SK-N-SH (cell line): ENCODE measurements at regions not wholly inside any gene's neighbourhood (a gene's known extent, or its start where the extent isn't known, plus 50 kb on each side); places are given as distances from the start of the nearest gene placed in this dataset.

Source experiments
- CTCF ChIA-PET: fragments of 300-600, 350-600 bp; formaldehyde crosslinking; extraction: SDS; loops from one replicate; lab custom pipeline; 2021; lab: Yijun Ruan, JAX
- POLR2A ChIA-PET: fragments of 350-600 bp; sonication (Branson Sonifier 250); formaldehyde crosslinking; extraction: SDS; loops from one replicate; lab custom pipeline; 2020; ENCODE audit warnings: antibody characterized with exemption, inconsistent platforms; lab: Yijun Ruan, JAX
- DNase-seq: peaks from one replicate; pipeline ENCODE4 v3.0.0; 2012
- H2AFZ ChIP-seq: fragments of 200-600 bp; sonication (generic); 2 replicates; pipeline ENCODE4 v1.8.1; 2016; ENCODE audit warnings: antibody characterized with exemption, mild to moderate bottlenecking, low read depth
- H3F3A ChIP-seq: fragments of 200-600 bp; sonication (generic); replicated peaks from 2 replicates; pipeline ENCODE3; 2016; ENCODE audit warnings: antibody characterized with exemption, mild to moderate bottlenecking; ENCODE audit not compliant: insufficient read depth
- H3K27ac ChIP-seq, 2 experiments: fragments of 200-500 bp in 1 of 2; fragments of 200-600 bp in 1 of 2; sonication (Bioruptor generic) in 1 of 2; sonication (generic), shearing (Covaris generic) in 1 of 2; 2 replicates each; pipeline versions ENCODE4 v1.5.1 to v1.6.1; 2014 to 2016; ENCODE audit warnings: low read depth in 2 of 2, inconsistent platforms in 1 of 2, low read length in 1 of 2, mild to moderate bottlenecking in 1 of 2, mixed read lengths in 1 of 2
- H3K27me3 ChIP-seq: fragments of 200-600 bp; sonication (generic), shearing (Covaris generic); 2 replicates; pipeline ENCODE4 v1.6.1; 2016; ENCODE audit warnings: mixed run types; ENCODE audit not compliant: insufficient read depth
- H3K36me3 ChIP-seq, 2 experiments: fragments of 200-500 bp in 1 of 2; fragments of 200-600 bp in 1 of 2; sonication (Bioruptor generic) in 1 of 2; sonication (generic) in 1 of 2; replicated peaks in 1 of 2; 2 replicates each; pipeline versions ENCODE3 to v1.5.1; 2014 to 2016; ENCODE audit warnings: low read length in 1 of 2, mild to moderate bottlenecking in 1 of 2; ENCODE audit not compliant: insufficient read depth in 2 of 2, control insufficient read depth in 1 of 2
- H3K4me1 ChIP-seq, 2 experiments: fragments of 200-500 bp in 1 of 2; fragments of 200-600 bp in 1 of 2; sonication (Bioruptor generic) in 1 of 2; sonication (generic), shearing (Covaris generic) in 1 of 2; 2 replicates each; pipeline versions ENCODE4 v1.5.1 to v1.6.1; 2014 to 2016; ENCODE audit warnings: low read depth in 1 of 2, low read length in 1 of 2, mixed run types in 1 of 2; ENCODE audit not compliant: insufficient read depth in 2 of 2, control insufficient read depth in 1 of 2
- H3K4me2 ChIP-seq: fragments of 200-600 bp; sonication (generic), shearing (Covaris generic); 2 replicates; pipeline ENCODE4 v1.6.1; 2017; ENCODE audit warnings: mixed run types
- H3K4me3 ChIP-seq, 2 experiments: fragments of 200-500 bp in 1 of 2; fragments of 200-600 bp in 1 of 2; sonication (Bioruptor generic) in 1 of 2; sonication (generic), shearing (Covaris generic) in 1 of 2; 2 replicates each; pipeline versions ENCODE4 v1.5.1 to v1.8.1; 2014 to 2016; ENCODE audit warnings: low read depth in 2 of 2, inconsistent platforms in 1 of 2, low read length in 1 of 2, mild to moderate bottlenecking in 1 of 2, mixed read lengths in 1 of 2, moderate library complexity in 1 of 2
- H3K79me2 ChIP-seq: fragments of 200-600 bp; sonication (generic); 2 replicates; pipeline ENCODE4 v1.8.1; 2017; ENCODE audit warnings: mild to moderate bottlenecking; ENCODE audit not compliant: insufficient read depth
- H3K9ac ChIP-seq: fragments of 200-600 bp; sonication (generic); 2 replicates; pipeline ENCODE4 v1.6.1; 2017; ENCODE audit warnings: mixed run types
- H3K9me2 ChIP-seq: fragments of 200-600 bp; sonication (generic); 2 replicates; pipeline ENCODE4 v1.6.1; 2017; ENCODE audit warnings: mixed run types
- H3K9me3 ChIP-seq: fragments of 200-600 bp; sonication (generic); 2 replicates; pipeline ENCODE4 v1.6.1; 2017; ENCODE audit warnings: mixed run types, mild to moderate bottlenecking, moderate library complexity
- H4K20me1 ChIP-seq: fragments of 200-600 bp; sonication (generic); 2 replicates; pipeline ENCODE4 v1.6.1; 2017; ENCODE audit warnings: mild to moderate bottlenecking, mixed run types; ENCODE audit not compliant: insufficient read depth
- CHD2 ChIP-seq: fragments of 150-350 bp; IDR thresholded peaks from 2 replicates; pipeline ENCODE4 v1.6.1; 2018; ENCODE audit warnings: low read length; ENCODE audit not compliant: partially characterized antibody
- EP300 ChIP-seq, 2 experiments: IDR thresholded peaks; 2 replicates each; pipeline versions ENCODE4 v1.4.0 to v1.6.1; 2012; ENCODE audit warnings: borderline replicate concordance in 1 of 2, low read depth in 1 of 2, low read length in 1 of 2
- FOXJ3 ChIP-seq: sonication (generic); formaldehyde crosslinking; IDR thresholded peaks from 2 replicates; pipeline ENCODE4 v1.5.1; 2020; ENCODE audit warnings: mild to moderate bottlenecking, missing genetic modification reagents
- FOXM1 ChIP-seq: IDR thresholded peaks from 2 replicates; pipeline ENCODE4 v1.4.0; 2012; ENCODE audit warnings: low read depth, mild to moderate bottlenecking
- GATA2 ChIP-seq: sonication (generic); formaldehyde crosslinking; IDR thresholded peaks from 2 replicates; pipeline ENCODE4 v1.5.0; 2020; ENCODE audit warnings: mild to moderate bottlenecking, missing genetic modification reagents
- JUND ChIP-seq: IDR thresholded peaks from 2 replicates; pipeline ENCODE4 v1.4.0; 2012
- MAX ChIP-seq: IDR thresholded peaks from 2 replicates; pipeline ENCODE4 v1.4.0; 2012; ENCODE audit warnings: low read depth
- MEF2A ChIP-seq: IDR thresholded peaks from 2 replicates; pipeline ENCODE4 v1.4.0; 2012; ENCODE audit warnings: low read depth, borderline replicate concordance
- MXI1 ChIP-seq: IDR thresholded peaks from 2 replicates; pipeline ENCODE4 v1.6.1; 2012; ENCODE audit warnings: mild to moderate bottlenecking, low read depth, low read length, improper control_type of control experiment
- NFIC ChIP-seq: IDR thresholded peaks from 2 replicates; pipeline ENCODE4 v1.4.0; 2012; ENCODE audit warnings: borderline replicate concordance
- POLR2AphosphoS5 ChIP-seq: IDR thresholded peaks from 2 replicates; pipeline ENCODE4 v1.6.1; 2012; ENCODE audit warnings: low read depth, low read length
- TAF1 ChIP-seq: IDR thresholded peaks from 2 replicates; pipeline ENCODE4 v1.6.1; 2012; ENCODE audit warnings: low read depth, mild to moderate bottlenecking, low read length, moderate library complexity, borderline replicate concordance
- YY1 ChIP-seq: IDR thresholded peaks from 2 replicates; pipeline ENCODE4 v1.4.0; 2012; ENCODE audit warnings: low read depth, mild to moderate bottlenecking
- WGBS: methylation state at CpG from one replicate; pipeline ENCODE4 v1.1.6; 2017; ENCODE audit warnings: low lambda C conversion rate; 5-methylcytosine and 5-hydroxymethylcytosine counted together
- TF ChIP-seq, protein P1 (sequence below): fragments of 150-350 bp; IDR thresholded peaks from 2 replicates; pipeline ENCODE4 v1.6.1; 2016; ENCODE audit warnings: mild to moderate bottlenecking, low read depth, low read length
- TF ChIP-seq, protein P2 (sequence below): IDR thresholded peaks from 2 replicates; pipeline ENCODE4 v1.6.1; 2012; ENCODE audit warnings: mild to moderate bottlenecking, low read depth, low read length, moderate library complexity

GRCh38 chr10:61063901-61064300 is 119.9 kb upstream of the RHOBTB1 start:
- no peaks in the 10 kb centered on the region for H3K9me3 ChIP-seq
- H3K27ac ChIP-seq = no peak overlapping the region
- H3K4me3 ChIP-seq = no peak overlapping the region
- no peaks in the 10 kb centered on the region for H3K27me3 ChIP-seq
- ChIA-PET CTCF (interaction anchor here (1.9 kb wide), 1 partner anchor 39 kb away, joined by 5 read pairs; no protein-coding TSS in a partner anchor), POLR2A (no interaction called here)
- no peaks in the 10 kb centered on the region for H3K36me3 ChIP-seq
- no peak overlapping the region for H2AFZ ChIP-seq
- TF ChIP-seq, protein P1, sequence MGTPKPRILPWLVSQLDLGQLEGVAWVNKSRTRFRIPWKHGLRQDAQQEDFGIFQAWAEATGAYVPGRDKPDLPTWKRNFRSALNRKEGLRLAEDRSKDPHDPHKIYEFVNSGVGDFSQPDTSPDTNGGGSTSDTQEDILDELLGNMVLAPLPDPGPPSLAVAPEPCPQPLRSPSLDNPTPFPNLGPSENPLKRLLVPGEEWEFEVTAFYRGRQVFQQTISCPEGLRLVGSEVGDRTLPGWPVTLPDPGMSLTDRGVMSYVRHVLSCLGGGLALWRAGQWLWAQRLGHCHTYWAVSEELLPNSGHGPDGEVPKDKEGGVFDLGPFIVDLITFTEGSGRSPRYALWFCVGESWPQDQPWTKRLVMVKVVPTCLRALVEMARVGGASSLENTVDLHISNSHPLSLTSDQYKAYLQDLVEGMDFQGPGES = no peak
- DNase-seq = no peak
- H3K4me1 ChIP-seq = no peaks in the 10 kb centered on the region; a peak in 2 of 4 replicates
- no peak overlapping the region for H3K4me2 ChIP-seq
- H3K79me2 ChIP-seq = no peaks in the 10 kb centered on the region
- no peak overlapping the region for H3K9ac ChIP-seq
- no peaks in the 10 kb centered on the region for H3K9me2 ChIP-seq
- H3F3A ChIP-seq = no peaks in the 10 kb centered on the region
- 50% methylated on average over 1 of the region's 1 CpG for WGBS
- H4K20me1 ChIP-seq = no peaks in the 10 kb centered on the region

GRCh38 chr10:61063034-61063433 is 119.0 kb upstream of the RHOBTB1 start:
- no peak for TF ChIP-seq TAF1
- no peak for TF ChIP-seq EP300 (IDR thresholded peaks at IDR 0.05; ENCODE audit: borderline replicate concordance in 1 of 2, low read depth in 1 of 2, low read length in 1 of 2)
- TF ChIP-seq, all 33 proteins: peak for 0
- Histone ChIP-seq H3K4me2 (no peak overlapping the region), H3K9ac (no peak overlapping the region), H2AFZ (no peak overlapping the region), H3K36me3 (no peaks in the 10 kb centered on the region), H3K27me3 (no peaks in the 10 kb centered on the region), H3F3A (no peaks in the 10 kb centered on the region), H3K9me2 (no peaks in the 10 kb centered on the region), H3K4me3 (no peak overlapping the region), H3K4me1 (no peaks in the 10 kb centered on the region; a peak in 2 of 4 replicates), H3K79me2 (no peaks in the 10 kb centered on the region), H3K27ac (no peak overlapping the region), H3K9me3 (no peaks in the 10 kb centered on the region), H4K20me1 (no peaks in the 10 kb centered on the region)
- POLR2A ChIA-PET = no interaction called here
- DNase-seq = no peak
- CTCF ChIA-PET = interaction anchor here (1.9 kb wide), 1 partner anchor 38 kb away, joined by 5 read pairs; no protein-coding TSS in a partner anchor
- 74% methylated on average over 3 of the region's 3 CpGs for WGBS

DNA sequence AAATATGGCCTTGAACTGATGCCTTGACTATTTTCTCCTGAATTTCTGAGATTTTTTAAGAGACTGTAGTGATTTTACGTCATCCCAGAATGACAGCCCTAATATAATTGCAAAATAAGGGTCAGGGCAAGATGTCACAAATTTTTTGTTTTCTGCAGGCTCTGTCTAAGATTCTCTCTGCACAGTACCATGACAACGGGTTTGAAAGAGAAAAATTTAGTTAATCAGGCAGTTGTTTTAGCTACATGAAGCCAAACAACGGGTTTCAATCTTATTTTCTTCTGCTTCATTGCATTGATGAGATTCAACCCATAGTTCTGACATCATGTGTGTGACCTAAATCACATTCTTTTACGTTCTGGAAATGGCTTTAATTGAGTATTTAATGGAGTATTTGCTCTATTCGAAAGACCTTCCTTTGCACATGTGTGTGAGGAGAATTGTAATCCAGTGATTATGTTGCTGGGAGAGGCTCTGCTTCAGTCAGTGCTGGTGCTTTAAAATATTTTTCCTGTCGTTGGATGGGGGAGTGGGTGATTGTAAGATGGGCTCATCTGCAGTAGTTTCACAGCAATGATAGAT is 118.0 kb upstream of the RHOBTB1 start:
- no peak for DNase-seq
- POLR2A ChIA-PET = no interaction called here
- CTCF ChIA-PET = interaction anchor here (1.0 kb wide), 1 partner anchor 65 kb away, joined by 3 read pairs; no protein-coding TSS in a partner anchor
- Histone ChIP-seq H3K27ac (no peak overlapping the region), H4K20me1 (no peaks in the 10 kb centered on the region), H3K4me2 (no peak overlapping the region), H3K27me3 (no peaks in the 10 kb centered on the region), H3K79me2 (no peaks in the 10 kb centered on the region), H3K36me3 (no peaks in the 10 kb centered on the region), H3K9ac (no peak overlapping the region), H2AFZ (no peak overlapping the region), H3K4me1 (no peaks in the 10 kb centered on the region; a peak in 1 of 4 replicates), H3F3A (no peaks in the 10 kb centered on the region), H3K4me3 (no peak overlapping the region), H3K9me3 (no peaks in the 10 kb centered on the region), H3K9me2 (no peaks in the 10 kb centered on the region)
- 44% methylated on average over 6 of the region's 6 CpGs for WGBS
- TF ChIP-seq POLR2AphosphoS5 = no peak
- no peak for TF ChIP-seq NFIC
- no peak for TF ChIP-seq GATA2 (CRISPR knock-in tag)
- TF ChIP-seq MAX = no peak
- TF ChIP-seq CHD2 = no peak
- TF ChIP-seq EP300 (IDR thresholded peaks at IDR 0.05; ENCODE audit: borderline replicate concordance in 1 of 2, low read depth in 1 of 2, low read length in 1 of 2) = no peak
- TF ChIP-seq MXI1 = no peak
- TF ChIP-seq MEF2A = no peak
- TF ChIP-seq, protein P2, sequence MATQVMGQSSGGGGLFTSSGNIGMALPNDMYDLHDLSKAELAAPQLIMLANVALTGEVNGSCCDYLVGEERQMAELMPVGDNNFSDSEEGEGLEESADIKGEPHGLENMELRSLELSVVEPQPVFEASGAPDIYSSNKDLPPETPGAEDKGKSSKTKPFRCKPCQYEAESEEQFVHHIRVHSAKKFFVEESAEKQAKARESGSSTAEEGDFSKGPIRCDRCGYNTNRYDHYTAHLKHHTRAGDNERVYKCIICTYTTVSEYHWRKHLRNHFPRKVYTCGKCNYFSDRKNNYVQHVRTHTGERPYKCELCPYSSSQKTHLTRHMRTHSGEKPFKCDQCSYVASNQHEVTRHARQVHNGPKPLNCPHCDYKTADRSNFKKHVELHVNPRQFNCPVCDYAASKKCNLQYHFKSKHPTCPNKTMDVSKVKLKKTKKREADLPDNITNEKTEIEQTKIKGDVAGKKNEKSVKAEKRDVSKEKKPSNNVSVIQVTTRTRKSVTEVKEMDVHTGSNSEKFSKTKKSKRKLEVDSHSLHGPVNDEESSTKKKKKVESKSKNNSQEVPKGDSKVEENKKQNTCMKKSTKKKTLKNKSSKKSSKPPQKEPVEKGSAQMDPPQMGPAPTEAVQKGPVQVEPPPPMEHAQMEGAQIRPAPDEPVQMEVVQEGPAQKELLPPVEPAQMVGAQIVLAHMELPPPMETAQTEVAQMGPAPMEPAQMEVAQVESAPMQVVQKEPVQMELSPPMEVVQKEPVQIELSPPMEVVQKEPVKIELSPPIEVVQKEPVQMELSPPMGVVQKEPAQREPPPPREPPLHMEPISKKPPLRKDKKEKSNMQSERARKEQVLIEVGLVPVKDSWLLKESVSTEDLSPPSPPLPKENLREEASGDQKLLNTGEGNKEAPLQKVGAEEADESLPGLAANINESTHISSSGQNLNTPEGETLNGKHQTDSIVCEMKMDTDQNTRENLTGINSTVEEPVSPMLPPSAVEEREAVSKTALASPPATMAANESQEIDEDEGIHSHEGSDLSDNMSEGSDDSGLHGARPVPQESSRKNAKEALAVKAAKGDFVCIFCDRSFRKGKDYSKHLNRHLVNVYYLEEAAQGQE = no peak
- TF ChIP-seq YY1 = no peak
- TF ChIP-seq FOXM1 = no peak
- TF ChIP-seq FOXJ3 = no peak
- TF ChIP-seq TAF1 = no peak
- no peak for TF ChIP-seq JUND
